ENCODE measurements at regions not wholly inside any gene's neighbourhood (a gene's known extent, or its start where the extent isn't known, plus 50 kb on each side); places are given as distances from the start of the nearest gene placed in this dataset.

- H3K14ac ChIP-seq (ENCODE audit: insufficient read length), result no peak overlapping the region
- peak overlapping the region; percentile 75 to 97 for H3K4me2 ChIP-seq (ENCODE audit: insufficient read depth in 1 of 2, low read depth in 2 of 2, low read length in 2 of 2)
- H2BK12ac ChIP-seq (ENCODE audit: low read depth, low read length), result peak overlapping the region; percentile 92
- no peaks in the 10 kb centered on the region for H3K36me3 ChIP-seq (ENCODE audit: control insufficient read depth in 2 of 4, insufficient read depth in 4 of 4, low read length in 3 of 4)
- H3K23me2 ChIP-seq (ENCODE audit: low read depth, low read length), result peaks cover 14% of the 10 kb centered on the region; the same call in 1 of the 2 replicates
- DNase-seq (ENCODE audit: low read depth in 1 of 2, low spot score in 2 of 2) (peak in 1 of 2 experiments; percentile 57), FAIRE-seq (no peak)
- peaks cover 16 to 37% (median 26%) of the 10 kb centered on the region in 4 experiments for H3K27me3 ChIP-seq (replicated peaks in 1 of 4; ENCODE audit: control insufficient read depth in 3 of 4, extremely low read depth in 1 of 4, insufficient read depth in 3 of 4, low read length in 3 of 4)
- CTCF ChIA-PET (ENCODE audit: partially characterized antibody), result interaction anchor here (0.6 to 1.5 kb wide), 6 partner anchors 10 to 396 kb away, joined by 3 to 5 read pairs (median 4); no protein-coding TSS in a partner anchor
- H4K91ac ChIP-seq (replicated peaks; ENCODE audit: insufficient read length, low read length), result peak overlapping the region; percentile 42
- peak overlapping the region; percentile 96; the same call in 1 of the 2 replicates for H2BK15ac ChIP-seq (ENCODE audit: low read length)
- H4K8ac ChIP-seq (ENCODE audit: extremely low read depth, insufficient read depth, low read length), result no peak overlapping the region
- no peak overlapping the region for H2AK5ac ChIP-seq (ENCODE audit: low read depth, low read length)
- no peak overlapping the region for H3K27ac ChIP-seq (ENCODE audit: low read depth, low read length)
- H3K18ac ChIP-seq (ENCODE audit: extremely low read depth, low read length), result peak overlapping the region; percentile 92
- no peaks in the 10 kb centered on the region for H3K79me1 ChIP-seq (ENCODE audit: low read depth, low read length)
- no peaks in the 10 kb centered on the region for H4K20me1 ChIP-seq (replicated peaks in 1 of 2; ENCODE audit: control insufficient read depth in 1 of 2, insufficient read depth in 2 of 2, low read length in 2 of 2)
- POLR2A ChIA-PET (ENCODE audit: partially characterized antibody), result interaction anchor here (1.0 kb wide), 1 partner anchor 18 kb away, joined by 3 read pairs; no protein-coding TSS in a partner anchor
- no peak overlapping the region for H3K4ac ChIP-seq (replicated peaks; ENCODE audit: insufficient read length, low read depth, low read length)
- no peak overlapping the region for H3K23ac ChIP-seq (ENCODE audit: insufficient read length)
- peak overlapping the region in 1 of 4 experiments; percentile 58; a peak in 2 of 7 replicates for H3K9ac ChIP-seq (replicated peaks in 1 of 4; ENCODE audit: extremely low read depth in 1 of 4, low read depth in 3 of 4, low read length in 3 of 4)
- 11% methylated on average over 29 of the region's 40 CpGs; no CpG with 5 or more reads in 1 of the 2 experiments for WGBS, 2 experiments (ENCODE audit: extremely low coverage in 1 of 2, insufficient coverage in 1 of 2, insufficient read length in 1 of 2, insufficient replicate concordance in 2 of 2, low coverage in 1 of 2, low lambda C conversion rate in 2 of 2, missing lambda C conversion rate in 1 of 2)
- peak overlapping the region; percentile 61 for H2BK20ac ChIP-seq (ENCODE audit: low read length)
- peaks cover 0 to 6% (median 3%) of the 10 kb centered on the region in 4 experiments; a peak in 1 of 7 replicates for H3K4me1 ChIP-seq (replicated peaks in 1 of 4; ENCODE audit: control insufficient read depth in 3 of 4, insufficient read depth in 4 of 4, low read length in 3 of 4)
- peak overlapping the region; percentile 44 to 63 (median 52) for H3K4me3 ChIP-seq (ENCODE audit: extremely low read depth in 1 of 4, insufficient read depth in 2 of 4, low read depth in 3 of 4, low read length in 4 of 4)
- no peak overlapping the region for H2BK5ac ChIP-seq (ENCODE audit: low read depth, low read length)
- H3K56ac ChIP-seq (replicated peaks; ENCODE audit: insufficient read length, low read depth, low read length), result no peak overlapping the region
- peak overlapping the region; percentile 72 for H2AFZ ChIP-seq (ENCODE audit: low read length)
- no peak overlapping the region for H4K5ac ChIP-seq (ENCODE audit: insufficient read length, low read depth, low read length)
- no peaks in the 10 kb centered on the region for H3K9me3 ChIP-seq (ENCODE audit: insufficient read depth in 2 of 2, low read depth in 1 of 2, low read length in 1 of 2)
- no peaks in the 10 kb centered on the region for H3K79me2 ChIP-seq (ENCODE audit: control insufficient read depth in 1 of 2, insufficient read depth in 2 of 2, low read length in 2 of 2)
- no peak overlapping the region for H2BK120ac ChIP-seq (replicated peaks; ENCODE audit: low read depth, low read length)
- TF ChIP-seq TAF1 (IDR thresholded peaks at IDR 0.05; ENCODE audit: low read depth, low read length) (no peak), GABPA (IDR thresholded peaks at IDR 0.05; ENCODE audit: borderline replicate concordance, insufficient read depth, low read length) (no peak), PHF8 (conservative IDR thresholded peaks at IDR 0.05; ENCODE audit: low read depth, low read length) (no peak), ATF3 (IDR thresholded peaks at IDR 0.05; ENCODE audit: insufficient read depth, low read depth, low read length) (no peak), RXRA (IDR thresholded peaks at IDR 0.05; ENCODE audit: insufficient read depth, low read depth, low read length) (no peak), BACH1 (IDR thresholded peaks at IDR 0.05; ENCODE audit: low read length) (peak; percentile 27; the same call in 1 of the 2 replicates), ATF2 (IDR thresholded peaks at IDR 0.05; ENCODE audit: low read length) (no peak), SP1 (IDR thresholded peaks at IDR 0.05; ENCODE audit: low read depth, low read length) (no peak), JUN (IDR thresholded peaks at IDR 0.05; ENCODE audit: low read depth, low read length) (no peak), MAX (IDR thresholded peaks at IDR 0.05) (peak; percentile 32)
These were observed 188.3 kb upstream of the ZNF618 start for GRCh38 chr9:113687680-113688371.
